NOMO-1 (cell line): ENCODE measurements at regions not wholly inside any gene's neighbourhood (a gene's known extent, or its start where the extent isn't known, plus 50 kb on each side); places are given as distances from the start of the nearest gene placed in this dataset.

ENCODE experiments used
- DNase-seq, 2 experiments: peaks; one replicate each; lab custom pipeline; 2025; ENCODE audit not compliant: unreplicated experiment in 2 of 2; lab: John Stamatoyannopoulos, UW

- no peak for DNase-seq
Observed at GRCh38 chr2:173843526-173843925, 121.6 kb downstream of the SP3 start.

- no peak for DNase-seq
Observed at GRCh38 chr2:173851141-173851641, 114.0 kb downstream of the SP3 start.

- DNase-seq: no peak
Observed at GRCh38 chr2:173854141-173854540, 111.0 kb downstream of the SP3 start.

GRCh38 chr2:173854840-173855239 lies 110.3 kb downstream of the SP3 start:
- DNase-seq: no peak

DNA sequence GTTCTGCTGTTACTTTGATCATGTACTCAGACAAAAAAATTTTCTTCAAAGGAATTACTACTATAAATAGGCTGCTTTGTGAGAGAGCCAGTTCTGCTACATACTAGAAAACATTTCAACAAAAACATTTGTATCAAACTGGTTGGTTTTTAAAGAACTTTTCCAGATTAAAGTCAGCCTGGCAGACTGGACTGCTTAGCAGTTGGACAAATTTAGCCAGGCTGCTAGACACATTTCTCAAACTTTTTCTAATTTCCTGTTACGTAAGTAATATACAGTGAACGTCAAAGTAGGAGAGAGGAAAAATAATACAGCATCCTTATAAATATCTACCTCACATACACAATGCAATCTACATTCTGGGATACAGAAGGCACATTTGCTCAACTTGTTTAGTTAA lies 109.5 kb downstream of the SP3 start:
- DNase-seq: no peak
